Right cardiac atrium (tissue), 5 donors: ENCODE measurements at regions not wholly inside any gene's neighbourhood (a gene's known extent, or its start where the extent isn't known, plus 50 kb on each side); places are given as distances from the start of the nearest gene placed in this dataset.

Experiments used
- ATAC-seq, 2 donors: fragments of 200-7000 bp; cut with Tn5 transposase; one replicate each; pipeline versions ENCODE4 v1.8.0 to v1.9.1; 2020; ENCODE audit warnings: moderate library complexity in 2 of 2, mild to moderate bottlenecking in 1 of 2
- DNase-seq, 3 donors: peaks; one replicate each; pipeline ENCODE4 v3.0.0-alpha.2; 2020
- H3K27ac ChIP-seq: one replicate; pipeline ENCODE4 v1.5.1; 2013; ENCODE audit warnings: mild to moderate bottlenecking, low read length, control low read depth, moderate library complexity
- H3K27me3 ChIP-seq: one replicate; pipeline ENCODE4 v1.6.1; 2013; ENCODE audit not compliant: control insufficient read depth, insufficient read depth
- H3K4me1 ChIP-seq: one replicate; pipeline ENCODE4 v1.6.1; 2013; ENCODE audit warnings: low read length; ENCODE audit not compliant: control insufficient read depth, insufficient read depth
- H3K4me3 ChIP-seq: one replicate; pipeline ENCODE4 v1.5.1; 2013; ENCODE audit warnings: low read length, control low read depth
- H3K9me3 ChIP-seq: one replicate; pipeline ENCODE4 v1.6.1; 2013; ENCODE audit warnings: low read length; ENCODE audit not compliant: control insufficient read depth
- WGBS: extraction: QIAGEN DNeasy Blood & Tissue Kit; methylation state at CpG from one replicate; pipeline ENCODE4 v1.1.7; 2013; 5-methylcytosine and 5-hydroxymethylcytosine counted together
- intact Hi-C, 4 donors: fragments of 100-400 bp; cut with DNase I; formaldehyde crosslinking; loops; one replicate each; pipeline versions ENCODE4 v1.11.0 to v1.14.0; 2022 to 2023
- donor health status: healthy with polysubstance abuse.
- donor health status: DM: no; HTN: yes; CAD: no.
- donor health status: DM: no; HTN: no; CAD: no.
- donor health status: DM: no; HTN: yes; CAD: no; lungs with severe emphysema.
- donor health status: DM: yes; HTN: yes; CAD: no.

GRCh38 chr1:25113086-25113485 lies 119.2 kb downstream of the SYF2 start:
- Histone ChIP-seq H3K4me3 (no peak overlapping the region), H3K9me3 (peaks cover 3% of the 10 kb centered on the region), H3K4me1 (no peaks in the 10 kb centered on the region), H3K27ac (no peak overlapping the region), H3K27me3 (no peaks in the 10 kb centered on the region)
- no peak for DNase-seq
- no peak for ATAC-seq
- WGBS = 45% methylated on average over 3 of the region's 3 CpGs
- intact Hi-C loops = no loop called here

GRCh38 chr1:25112400-25112799 lies 119.9 kb downstream of the SYF2 start:
- Histone ChIP-seq H3K27ac (no peak overlapping the region), H3K4me1 (no peaks in the 10 kb centered on the region), H3K4me3 (no peak overlapping the region), H3K9me3 (peaks cover 3% of the 10 kb centered on the region), H3K27me3 (no peaks in the 10 kb centered on the region)
- WGBS = 80% methylated on average over 6 of the region's 6 CpGs
- ATAC-seq (no peak), DNase-seq (no peak)
- intact Hi-C loops = no loop called here

GRCh38 chr1:25111706-25112105 lies 120.6 kb downstream of the SYF2 start:
- intact Hi-C loops = no loop called here
- ATAC-seq = no peak
- no peak for DNase-seq
- H3K4me1 ChIP-seq = no peaks in the 10 kb centered on the region
- H3K4me3 ChIP-seq = no peak overlapping the region
- no peak overlapping the region for H3K27ac ChIP-seq
- H3K27me3 ChIP-seq = no peaks in the 10 kb centered on the region
- H3K9me3 ChIP-seq = peaks cover 3% of the 10 kb centered on the region
- WGBS = 64% methylated on average over 7 of the region's 7 CpGs

- Histone ChIP-seq H3K4me1 (no peaks in the 10 kb centered on the region), H3K27ac (no peak overlapping the region), H3K27me3 (no peaks in the 10 kb centered on the region), H3K4me3 (no peak overlapping the region), H3K9me3 (peaks cover 3% of the 10 kb centered on the region)
- intact Hi-C loops = no loop called here
- no peak for ATAC-seq
- 89% methylated on average over 7 of the region's 7 CpGs for WGBS
- no peak for DNase-seq
Measured at GRCh38 chr1:25110485-25110884, 121.8 kb downstream of the SYF2 start.

- 89% methylated on average over 5 of the region's 5 CpGs for WGBS
- Histone ChIP-seq H3K4me1 (no peaks in the 10 kb centered on the region), H3K4me3 (no peak overlapping the region), H3K27ac (no peak overlapping the region), H3K27me3 (no peaks in the 10 kb centered on the region), H3K9me3 (peaks cover 3% of the 10 kb centered on the region)
- intact Hi-C loops = no loop called here
- ATAC-seq (no peak), DNase-seq (no peak)
Measured at GRCh38 chr1:25110036-25110435, 122.3 kb downstream of the SYF2 start.

- intact Hi-C loops = loop anchor here in 2 of 4 donors (10.0 kb wide), 2 partner anchors 175 to 255 kb away; partner anchors contain the start of gene RUNX3 (in 2 of the 2)
Measured at GRCh38 chr1:25109531-25109951, 122.8 kb downstream of the SYF2 start.

GRCh38 chr1:25107643-25108010 lies 124.7 kb downstream of the SYF2 start:
- Histone ChIP-seq H3K27ac (no peak overlapping the region), H3K4me3 (no peak overlapping the region), H3K9me3 (peaks cover 3% of the 10 kb centered on the region), H3K4me1 (no peaks in the 10 kb centered on the region), H3K27me3 (no peaks in the 10 kb centered on the region)
- no peak for ATAC-seq
- DNase-seq = no peak
- intact Hi-C loops = loop anchor here in 2 of 4 donors (10.0 kb wide), 2 partner anchors 173 to 253 kb away; partner anchors contain the start of gene RUNX3 (in 2 of the 2)
- WGBS = 86% methylated on average over 9 of the region's 9 CpGs

More at GRCh38 chr1:25109531-25109951, 122.8 kb downstream of the SYF2 start:
- WGBS = 93% methylated on average over 2 of the region's 2 CpGs
- H3K4me1 ChIP-seq = no peaks in the 10 kb centered on the region
- ATAC-seq = no peak
- H3K4me3 ChIP-seq = no peak overlapping the region
- H3K27ac ChIP-seq = no peak overlapping the region
- no peak for DNase-seq
- peaks cover 3% of the 10 kb centered on the region for H3K9me3 ChIP-seq
- H3K27me3 ChIP-seq = no peaks in the 10 kb centered on the region

- intact Hi-C loops = loop anchor here in 2 of 4 donors (10.0 kb wide), 2 partner anchors 172 to 252 kb away; partner anchors contain the start of gene RUNX3 (in 2 of the 2)
- Histone ChIP-seq H3K27me3 (no peaks in the 10 kb centered on the region), H3K4me3 (no peak overlapping the region), H3K9me3 (peaks cover 3% of the 10 kb centered on the region), H3K4me1 (no peaks in the 10 kb centered on the region), H3K27ac (no peak overlapping the region)
- DNase-seq (no peak), ATAC-seq (no peak)
- 82% methylated on average over 20 of the region's 20 CpGs for WGBS
Measured at GRCh38 chr1:25106976-25107642, 125.2 kb downstream of the SYF2 start.

GRCh38 chr1:25106352-25106751 lies 126.0 kb downstream of the SYF2 start:
- H3K27me3 ChIP-seq = no peaks in the 10 kb centered on the region
- H3K4me1 ChIP-seq = peaks cover 2% of the 10 kb centered on the region
- no peak overlapping the region for H3K4me3 ChIP-seq
- WGBS = 64% methylated on average over 5 of the region's 5 CpGs
- H3K27ac ChIP-seq = no peak overlapping the region
- H3K9me3 ChIP-seq = peaks cover 3% of the 10 kb centered on the region
- ATAC-seq (no peak), DNase-seq (no peak)
- intact Hi-C loops = loop anchor here in 2 of 4 donors (10.0 kb wide), 2 partner anchors 172 to 252 kb away; partner anchors contain the start of gene RUNX3 (in 2 of the 2)

GRCh38 chr1:25105836-25106235 lies 126.5 kb downstream of the SYF2 start:
- intact Hi-C loops = loop anchor here in 2 of 4 donors (10.0 kb wide), 2 partner anchors 171 to 251 kb away; partner anchors contain the start of gene RUNX3 (in 2 of the 2)
- 43% methylated on average over 4 of the region's 4 CpGs for WGBS
- Histone ChIP-seq H3K27me3 (no peaks in the 10 kb centered on the region), H3K9me3 (peaks cover 3% of the 10 kb centered on the region), H3K4me1 (peaks cover 2% of the 10 kb centered on the region), H3K27ac (no peak overlapping the region), H3K4me3 (no peak overlapping the region)
- ATAC-seq = no peak
- no peak for DNase-seq

- H3K27ac ChIP-seq = no peak overlapping the region
- WGBS = 32% methylated on average over 1 of the region's 1 CpG
- intact Hi-C loops = loop anchor here in 2 of 4 donors (5.0 to 10.0 kb wide), 3 partner anchors 170 to 258 kb away; partner anchors contain the start of gene RUNX3 (in 2 of the 2)
Measured at GRCh38 chr1:25104932-25105561, 127.3 kb downstream of the SYF2 start.

More at GRCh38 chr1:25104932-25105561, 127.3 kb downstream of the SYF2 start:
- Histone ChIP-seq H3K4me3 (no peak overlapping the region), H3K4me1 (peaks cover 2% of the 10 kb centered on the region), H3K9me3 (peaks cover 3% of the 10 kb centered on the region), H3K27me3 (no peaks in the 10 kb centered on the region)
- peak; percentile 48 to 58 for ATAC-seq
- no peak for DNase-seq
